ENCODE measurements at regions not wholly inside any gene's neighbourhood (a gene's known extent, or its start where the extent isn't known, plus 50 kb on each side); places are given as distances from the start of the nearest gene placed in this dataset.
A peak's percentile ranks its signal among the peaks of the same experiment; 100 is the strongest.

GRCh38 chr2:151157000-151157735 is 104.5 kb downstream of the RBM43 start:
- no peak for DNase-seq

- no peak for DNase-seq
Measured at GRCh38 chr2:151156431-151156830, 105.2 kb downstream of the RBM43 start.

GRCh38 chr2:151153601-151154000 is 108.1 kb downstream of the RBM43 start:
- DNase-seq, result no peak

- DNase-seq, result peak; percentile 66 to 67
Measured at GRCh38 chr2:151150331-151151320, 111.0 kb downstream of the RBM43 start.

- DNase-seq, result no peak
Measured at GRCh38 chr2:151138507-151138906, 123.2 kb downstream of the RBM43 start.

GRCh38 chr2:151137526-151137925 is 124.1 kb downstream of the RBM43 start:
- no peak for DNase-seq

GRCh38 chr2:151120011-151120410 is 141.7 kb downstream of the RBM43 start:
- DNase-seq, result no peak

GRCh38 chr2:151119374-151119773 is 142.3 kb downstream of the RBM43 start:
- DNase-seq, result no peak

GRCh38 chr2:151118269-151118668 is 143.4 kb downstream of the RBM43 start:
- DNase-seq, result no peak

GRCh38 chr2:151114874-151115273 is 146.8 kb downstream of the RBM43 start:
- no peak for DNase-seq

GRCh38 chr2:151113318-151113717 is 148.3 kb downstream of the RBM43 start:
- DNase-seq, result no peak

GRCh38 chr2:151111599-151112278 is 149.9 kb downstream of the RBM43 start:
- DNase-seq, result no peak

GRCh38 chr2:151106805-151107506 is 154.7 kb downstream of the RBM43 start:
- no peak for DNase-seq

- no peak for DNase-seq
Measured at GRCh38 chr2:151103551-151103950, 158.1 kb downstream of the RBM43 start.

- no peak for DNase-seq
Measured at GRCh38 chr2:151102226-151102625, 159.4 kb downstream of the RBM43 start.

- DNase-seq, result no peak
Measured at GRCh38 chr2:151098841-151099240, 162.8 kb downstream of the RBM43 start.

- DNase-seq, result no peak
Measured at GRCh38 chr2:151097895-151098294, 163.8 kb downstream of the RBM43 start.

GRCh38 chr2:151097128-151097527 is 164.5 kb downstream of the RBM43 start:
- DNase-seq, result peak; percentile 81 to 82

- no peak for DNase-seq
Measured at GRCh38 chr2:151096235-151096634, 165.4 kb downstream of the RBM43 start.

GRCh38 chr2:151095463-151095862 is 166.2 kb downstream of the RBM43 start:
- no peak for DNase-seq

- DNase-seq, result no peak
Measured at GRCh38 chr2:151091583-151091982, 170.1 kb downstream of the RBM43 start.

GRCh38 chr2:151087377-151087776 is 174.3 kb downstream of the RBM43 start:
- no peak for DNase-seq
